ENCODE measurements at regions not wholly inside any gene's neighbourhood (a gene's known extent, or its start where the extent isn't known, plus 50 kb on each side); places are given as distances from the start of the nearest gene placed in this dataset.

DNA sequence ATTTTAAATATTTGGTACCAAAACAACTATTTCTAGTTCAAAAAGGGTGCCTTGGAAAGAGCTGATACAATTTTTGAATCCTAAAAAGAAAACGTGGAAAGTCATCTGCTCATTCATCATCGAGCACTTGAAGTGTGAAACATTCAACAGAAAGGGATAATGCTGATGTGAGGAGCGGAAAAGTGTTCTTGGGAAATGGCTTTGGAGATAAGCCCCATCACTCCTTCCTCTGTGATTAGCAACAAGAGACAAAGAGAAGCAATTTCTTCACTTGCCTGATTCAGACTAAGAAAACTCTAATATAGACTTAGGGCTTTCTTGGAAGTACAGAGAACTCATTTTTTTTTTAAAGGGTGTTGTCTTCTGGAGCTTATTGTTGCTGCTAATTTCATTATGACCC, 74.9 kb downstream of the C9orf152 start:
- POLR2A ChIA-PET = no interaction called here
- no peak overlapping the region for H3K4me3 Mint-ChIP-seq

DNA sequence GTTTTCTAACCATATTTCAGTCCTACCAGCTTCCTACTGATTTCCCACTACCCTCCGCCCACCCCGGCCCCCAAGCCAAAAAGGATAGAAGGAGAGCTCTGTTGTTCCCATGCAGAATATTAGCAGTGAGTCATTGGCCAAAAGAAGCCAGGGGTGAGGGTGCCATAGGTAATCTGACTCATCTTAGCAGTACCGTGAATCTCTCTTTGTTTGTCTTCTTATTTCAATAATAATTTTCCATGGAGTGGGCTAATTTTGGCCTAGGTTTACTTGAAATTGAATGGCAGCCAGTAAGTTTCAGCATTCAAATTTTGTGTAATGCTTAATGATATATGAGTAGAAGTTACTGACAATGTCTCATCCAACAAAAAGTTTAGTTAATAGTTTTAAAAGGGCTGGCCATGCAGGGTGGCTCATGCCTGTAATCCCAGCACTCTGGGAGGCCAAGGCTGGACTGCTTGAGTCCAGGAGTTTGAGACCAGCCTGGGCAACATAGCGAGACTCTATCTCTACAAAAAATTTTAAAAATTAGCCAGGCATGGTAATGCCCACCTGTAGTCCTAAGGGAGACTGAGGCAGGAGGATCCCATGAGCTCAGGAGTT, 74.2 kb downstream of the C9orf152 start:
- no peak overlapping the region for H3K4me3 ChIP-seq (ENCODE audit: control extremely low read depth in 1 of 5, extremely low read depth in 1 of 5, insufficient read depth in 1 of 5, low read depth in 2 of 5, low read length in 4 of 5)
- H3K27ac ChIP-seq (ENCODE audit: low read length in 2 of 2) = peak overlapping the region in 1 of 2 donors; percentile 94
- H3K9me3 Mint-ChIP-seq (ENCODE audit: insufficient read depth) = no peaks in the 10 kb centered on the region
- no peak overlapping the region for H2AFZ ChIP-seq (ENCODE audit: insufficient read depth, low read depth, low read length, poor library complexity, severe bottlenecking)
- no peaks in the 10 kb centered on the region for H3K27me3 ChIP-seq (replicated peaks in 1 of 4; ENCODE audit: control extremely low read depth in 1 of 4, control insufficient read depth in 3 of 4, insufficient read depth in 4 of 4, low read length in 3 of 4)
- peaks cover 100% of the 10 kb centered on the region for H3K79me2 ChIP-seq (ENCODE audit: control insufficient read depth, insufficient read depth, low read length)
- TF ChIP-seq EZH2 (IDR thresholded peaks at IDR 0.05; ENCODE audit: borderline replicate concordance, insufficient read depth, low read depth, low read length, poor library complexity, severe bottlenecking) = no peak
- TF ChIP-seq, protein P1, sequence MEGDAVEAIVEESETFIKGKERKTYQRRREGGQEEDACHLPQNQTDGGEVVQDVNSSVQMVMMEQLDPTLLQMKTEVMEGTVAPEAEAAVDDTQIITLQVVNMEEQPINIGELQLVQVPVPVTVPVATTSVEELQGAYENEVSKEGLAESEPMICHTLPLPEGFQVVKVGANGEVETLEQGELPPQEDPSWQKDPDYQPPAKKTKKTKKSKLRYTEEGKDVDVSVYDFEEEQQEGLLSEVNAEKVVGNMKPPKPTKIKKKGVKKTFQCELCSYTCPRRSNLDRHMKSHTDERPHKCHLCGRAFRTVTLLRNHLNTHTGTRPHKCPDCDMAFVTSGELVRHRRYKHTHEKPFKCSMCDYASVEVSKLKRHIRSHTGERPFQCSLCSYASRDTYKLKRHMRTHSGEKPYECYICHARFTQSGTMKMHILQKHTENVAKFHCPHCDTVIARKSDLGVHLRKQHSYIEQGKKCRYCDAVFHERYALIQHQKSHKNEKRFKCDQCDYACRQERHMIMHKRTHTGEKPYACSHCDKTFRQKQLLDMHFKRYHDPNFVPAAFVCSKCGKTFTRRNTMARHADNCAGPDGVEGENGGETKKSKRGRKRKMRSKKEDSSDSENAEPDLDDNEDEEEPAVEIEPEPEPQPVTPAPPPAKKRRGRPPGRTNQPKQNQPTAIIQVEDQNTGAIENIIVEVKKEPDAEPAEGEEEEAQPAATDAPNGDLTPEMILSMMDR (IDR thresholded peaks at IDR 0.05) = no peak
- DNase-seq (no peak), ATAC-seq (ENCODE audit: low read depth) (no peak)
- WGBS (ENCODE audit: insufficient coverage) = no CpG with 5 or more reads among the region's 4 CpGs
- no peak overlapping the region for H3K9ac ChIP-seq (ENCODE audit: low read length)
- no peak overlapping the region for H3K4me2 ChIP-seq (replicated peaks; ENCODE audit: low read depth, low read length, poor library complexity, severe bottlenecking)
- peaks cover 88% of the 10 kb centered on the region for H3K4me1 Mint-ChIP-seq
- ChIA-PET CTCF (interaction anchor here (0.6 to 1.4 kb wide), 2 partner anchors 14 to 230 kb away, joined by 3 to 5 read pairs; no protein-coding TSS in a partner anchor), POLR2A (no interaction called here)
- H3K4me3 Mint-ChIP-seq = no peak overlapping the region
- intact Hi-C loops (cut with micrococcal nuclease) = no loop called here
- no peaks in the 10 kb centered on the region for H3K27me3 Mint-ChIP-seq
- peaks cover 5 to 28% of the 10 kb centered on the region in 2 experiments for H3K36me3 ChIP-seq (replicated peaks in 1 of 2; ENCODE audit: control extremely low read depth in 1 of 2, control insufficient read depth in 1 of 2, extremely low read depth in 1 of 2, insufficient read depth in 2 of 2, low read length in 1 of 2)
- peaks cover 34% of the 10 kb centered on the region for H4K20me1 ChIP-seq (ENCODE audit: control insufficient read depth, insufficient read depth, low read length, poor library complexity, severe bottlenecking)
- H3K4me1 ChIP-seq (ENCODE audit: control insufficient read depth in 2 of 2, insufficient read depth in 2 of 2, low read length in 2 of 2) = peaks cover 64 to 67% of the 10 kb centered on the region in 2 donors
- no peaks in the 10 kb centered on the region for H3K9me3 ChIP-seq (ENCODE audit: control extremely low read depth in 1 of 3, control insufficient read depth in 2 of 3, insufficient read depth in 1 of 3, low read length in 2 of 3)
- peak overlapping the region; percentile 81 for H3K27ac Mint-ChIP-seq

More for the DNA sequence above, 74.9 kb downstream of the C9orf152 start:
- Mint-ChIP-seq H3K4me1 (peaks cover 89% of the 10 kb centered on the region), H3K9me3 (ENCODE audit: insufficient read depth) (no peaks in the 10 kb centered on the region), H3K27ac (peak overlapping the region; percentile 32), H3K27me3 (no peaks in the 10 kb centered on the region)
- WGBS (ENCODE audit: insufficient coverage) = 100% methylated on average over 1 of the region's 3 CpGs
- intact Hi-C loops (cut with micrococcal nuclease) = no loop called here
- Histone ChIP-seq H3K36me3 (replicated peaks in 1 of 2; ENCODE audit: control extremely low read depth in 1 of 2, control insufficient read depth in 1 of 2, extremely low read depth in 1 of 2, insufficient read depth in 2 of 2, low read length in 1 of 2) (peaks cover 0 to 21% of the 10 kb centered on the region in 2 experiments), H3K27me3 (replicated peaks in 1 of 4; ENCODE audit: control extremely low read depth in 1 of 4, control insufficient read depth in 3 of 4, insufficient read depth in 4 of 4, low read length in 3 of 4) (no peaks in the 10 kb centered on the region), H4K20me1 (ENCODE audit: control insufficient read depth, insufficient read depth, low read length, poor library complexity, severe bottlenecking) (peaks cover 28% of the 10 kb centered on the region), H3K27ac (ENCODE audit: low read length in 2 of 2) (peak overlapping the region in 1 of 2 donors; percentile 94), H3K4me1 (ENCODE audit: control insufficient read depth in 2 of 2, insufficient read depth in 2 of 2, low read length in 2 of 2) (peaks cover 66 to 74% of the 10 kb centered on the region in 2 donors), H3K9ac (ENCODE audit: low read length) (no peak overlapping the region), H3K79me2 (ENCODE audit: control insufficient read depth, insufficient read depth, low read length) (peaks cover 100% of the 10 kb centered on the region), H3K9me3 (ENCODE audit: control extremely low read depth in 1 of 3, control insufficient read depth in 2 of 3, insufficient read depth in 1 of 3, low read length in 2 of 3) (no peaks in the 10 kb centered on the region), H2AFZ (ENCODE audit: insufficient read depth, low read depth, low read length, poor library complexity, severe bottlenecking) (no peak overlapping the region), H3K4me2 (replicated peaks; ENCODE audit: low read depth, low read length, poor library complexity, severe bottlenecking) (peak overlapping the region; percentile 66), H3K4me3 (ENCODE audit: control extremely low read depth in 1 of 5, extremely low read depth in 1 of 5, insufficient read depth in 1 of 5, low read depth in 2 of 5, low read length in 4 of 5) (no peak overlapping the region)
- CTCF ChIA-PET = interaction anchor here (1.4 kb wide), 1 partner anchor 230 kb away, joined by 3 read pairs; no protein-coding TSS in a partner anchor
- no peak for TF ChIP-seq EZH2 (IDR thresholded peaks at IDR 0.05; ENCODE audit: borderline replicate concordance, insufficient read depth, low read depth, low read length, poor library complexity, severe bottlenecking)
- TF ChIP-seq, protein P1 (IDR thresholded peaks at IDR 0.05) = no peak
- ATAC-seq (ENCODE audit: low read depth) = no peak
- no peak for DNase-seq

All from B cell (primary cell).